GM12878 (cell line): ENCODE measurements at regions not wholly inside any gene's neighbourhood (a gene's known extent, or its start where the extent isn't known, plus 50 kb on each side); places are given as distances from the start of the nearest gene placed in this dataset.

Experiments
- ATAC-seq: fragments of 200-7000 bp; cut with Tn5 transposase; 3 replicates; pipeline ENCODE4 v1.9.1; 2020; ENCODE audit warnings: mild to moderate bottlenecking, moderate library complexity
- BruUV-seq: library from RNA; stranded (reverse); fragments of 400-500 nt; replicated peaks from 2 replicates; lab custom pipeline; 2021; lab: Mats Ljungman, UMichigan
- CTCF ChIA-PET: fragments of 300-600 bp; sonication (Branson Sonifier 250); formaldehyde crosslinking; extraction: SDS; loops from one replicate; lab custom pipeline; 2021; ENCODE audit warnings: inconsistent platforms; lab: Yijun Ruan, JAX
- POLR2A ChIA-PET: fragments of 350-600 bp; formaldehyde crosslinking; extraction: SDS; loops from one replicate; lab custom pipeline; 2021; ENCODE audit warnings: inconsistent platforms; lab: Charles Lee
- RAD21 ChIA-PET: fragments of 300-600 bp; sonication (Branson Sonifier 250); formaldehyde crosslinking; loops from one replicate; lab custom pipeline; 2023; ENCODE audit warnings: antibody characterized with exemption; ENCODE audit not compliant: unreplicated experiment; lab: Charles Lee
- SMC1A ChIA-PET: fragments of 300-600 bp; sonication (Branson Sonifier 250); formaldehyde crosslinking; loops from one replicate; lab custom pipeline; 2023; ENCODE audit not compliant: unreplicated experiment, uncharacterized antibody; lab: Charles Lee
- DNase-seq: peaks from one replicate; pipeline ENCODE4 v3.0.0-alpha.2; 2011; ENCODE audit warnings: low read depth, low spot score
- FAIRE-seq: peaks from 3 replicates; lab custom pipeline; 2011; peaks lifted over from hg19 to GRCh38; lab: Jason Lieb, UNC
- H2AFZ ChIP-seq: 2 replicates; pipeline ENCODE4 v1.6.0; 2011; ENCODE audit warnings: low read depth, low read length, control low read depth; ENCODE audit not compliant: control insufficient read depth
- H3K27ac ChIP-seq: 2 replicates; pipeline ENCODE4 v1.5.1; 2011; ENCODE audit warnings: control low read depth; ENCODE audit not compliant: control insufficient read depth, insufficient read depth
- H3K27me3 ChIP-seq, 2 experiments: replicated peaks in 1 of 2; 2 replicates each; pipeline versions ENCODE4 v1.6.0 to v1.6.1; 2011; ENCODE audit warnings: low read length in 1 of 2; ENCODE audit not compliant: control insufficient read depth in 2 of 2, insufficient read depth in 2 of 2
- H3K36me3 ChIP-seq, 2 experiments: 2 replicates each; pipeline ENCODE4 v1.5.1; 2011; ENCODE audit warnings: low read length in 1 of 2; ENCODE audit not compliant: control insufficient read depth in 2 of 2, insufficient read depth in 2 of 2
- H3K4me1 ChIP-seq: 2 replicates; pipeline ENCODE4 v1.6.1; 2011; ENCODE audit warnings: mild to moderate bottlenecking, low read length, moderate library complexity, mixed read lengths; ENCODE audit not compliant: control insufficient read depth, insufficient read depth
- H3K4me2 ChIP-seq: 2 replicates; pipeline ENCODE4 v1.6.0; 2011; ENCODE audit warnings: control low read depth; ENCODE audit not compliant: control insufficient read depth, insufficient read depth
- H3K4me3 ChIP-seq: fragments of 200-600 bp; sonication (generic); 2 replicates; pipeline ENCODE4 v1.5.1; 2016
- H3K79me2 ChIP-seq: 2 replicates; pipeline ENCODE4 v1.6.0; 2011; ENCODE audit warnings: low read length; ENCODE audit not compliant: control insufficient read depth, insufficient read depth
- H3K9ac ChIP-seq: 2 replicates; pipeline ENCODE4 v1.8.0; 2011; ENCODE audit warnings: low read length, control low read depth, mixed read lengths; ENCODE audit not compliant: control insufficient read depth, insufficient read depth
- H3K9me3 ChIP-seq: replicated peaks from 3 replicates; pipeline ENCODE4 v1.5.1; 2011; ENCODE audit warnings: mild to moderate bottlenecking, low read length; ENCODE audit not compliant: control insufficient read depth, insufficient read depth
- H4K20me1 ChIP-seq: 2 replicates; pipeline ENCODE4 v1.6.0; 2011; ENCODE audit not compliant: control insufficient read depth, insufficient read depth
- CREM ChIP-seq: IDR thresholded peaks from 2 replicates; pipeline ENCODE4 v1.6.1; 2014; ENCODE audit warnings: antibody characterized with exemption, low read depth
- PML ChIP-seq: IDR thresholded peaks from 2 replicates; pipeline ENCODE4 v1.6.1; 2012; ENCODE audit warnings: low read length, inconsistent platforms
- POLR2A ChIP-seq: IDR thresholded peaks from 2 replicates; pipeline ENCODE4 v1.6.1; 2011; ENCODE audit warnings: low read depth, mild to moderate bottlenecking, low read length
- SIN3A ChIP-seq: IDR thresholded peaks from 2 replicates; pipeline ENCODE4 v1.6.1; 2012; ENCODE audit warnings: low read depth, low read length, improper control_type of control experiment
- whole genome bisulfite sequencing: methylation state at CpG from one replicate; pipeline ENCODE4 v1.1.6; 2016; ENCODE audit warnings: low lambda C conversion rate; ENCODE audit not compliant: insufficient replicate concordance, insufficient coverage; ENCODE audit errors: missing lambda C conversion rate; 5-methylcytosine and 5-hydroxymethylcytosine counted together
- in situ Hi-C: fragments of 300-500 bp; cut with MboI; formaldehyde crosslinking; loops from 9 replicates; pipeline ENCODE4 v1.14.3; 2018; ENCODE audit warnings: mixed read lengths
- intact Hi-C: fragments of 100-400 bp; cut with micrococcal nuclease; formaldehyde crosslinking; loops from one replicate; pipeline ENCODE4 v1.14.2; 2022; ENCODE audit not compliant: unreplicated experiment
- TF ChIP-seq, protein P1 (sequence below): IDR thresholded peaks from 2 replicates; pipeline ENCODE4 v1.6.1; 2011; ENCODE audit warnings: low read depth, low read length, improper control_type of control experiment, borderline replicate concordance
- TF ChIP-seq, protein P2 (sequence below): fragments of 150-350 bp; IDR thresholded peaks from 2 replicates; pipeline ENCODE4 v1.6.1; 2014; ENCODE audit warnings: mild to moderate bottlenecking, low read depth, low read length
- TF ChIP-seq, protein P3 (sequence below): fragments of 150-350 bp; IDR thresholded peaks from 2 replicates; pipeline ENCODE4 v1.6.1; 2016; ENCODE audit warnings: low read depth, low read length

DNA sequence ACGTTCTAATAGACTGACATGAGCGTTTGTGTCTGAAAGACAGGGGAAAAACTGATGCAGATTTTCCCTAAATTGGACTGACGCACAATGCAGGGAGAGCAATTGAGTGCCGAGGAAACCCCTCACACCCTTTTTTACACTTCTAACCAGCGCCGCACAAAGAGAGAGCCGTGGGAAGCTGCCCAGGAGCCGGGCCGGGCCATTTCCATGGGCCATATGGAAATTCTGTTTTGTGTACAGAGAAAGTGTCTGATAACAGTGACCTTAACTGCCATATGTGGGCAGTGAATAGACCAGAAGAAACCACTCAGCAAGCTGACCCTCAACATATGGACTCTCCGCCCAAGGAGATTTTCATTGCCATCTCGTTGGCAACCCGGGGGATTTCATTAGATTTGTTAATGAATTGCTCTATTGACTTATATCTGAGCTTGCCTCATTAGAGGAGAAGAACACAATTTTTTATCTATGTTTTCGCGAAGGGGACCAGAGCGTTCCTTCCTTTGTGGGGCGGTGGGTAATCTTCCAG lies 225.9 kb upstream of the IRX3 start:
- POLR2A ChIA-PET: no interaction called here
- no peaks in the 10 kb centered on the region for H3K9me3 ChIP-seq
- no peak for DNase-seq
- intact Hi-C loops (no loop called here), in situ Hi-C loops (no loop called here)
- H3K27me3 ChIP-seq: no peaks in the 10 kb centered on the region
- H4K20me1 ChIP-seq: no peaks in the 10 kb centered on the region
- SMC1A ChIA-PET: no interaction called here
- no TSS peak for BruUV-seq
- TF ChIP-seq SIN3A (no peak), PML (no peak), CREM (no peak)
- TF ChIP-seq, protein P1, sequence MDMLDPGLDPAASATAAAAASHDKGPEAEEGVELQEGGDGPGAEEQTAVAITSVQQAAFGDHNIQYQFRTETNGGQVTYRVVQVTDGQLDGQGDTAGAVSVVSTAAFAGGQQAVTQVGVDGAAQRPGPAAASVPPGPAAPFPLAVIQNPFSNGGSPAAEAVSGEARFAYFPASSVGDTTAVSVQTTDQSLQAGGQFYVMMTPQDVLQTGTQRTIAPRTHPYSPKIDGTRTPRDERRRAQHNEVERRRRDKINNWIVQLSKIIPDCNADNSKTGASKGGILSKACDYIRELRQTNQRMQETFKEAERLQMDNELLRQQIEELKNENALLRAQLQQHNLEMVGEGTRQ: no peak
- TF ChIP-seq, all 136 proteins: peak for 0
- Histone ChIP-seq H3K4me1 (no peaks in the 10 kb centered on the region), H3K4me3 (no peak overlapping the region), H3K9ac (no peak overlapping the region), H3K27ac (no peak overlapping the region), H3K36me3 (no peaks in the 10 kb centered on the region), H3K79me2 (no peaks in the 10 kb centered on the region), H3K4me2 (no peak overlapping the region), H2AFZ (no peak overlapping the region)
- no peak for FAIRE-seq
- ChIA-PET RAD21 (no interaction called here), CTCF (no interaction called here)
- no peak for ATAC-seq
- WGBS: 45% methylated on average over 16 of the region's 16 CpGs

DNA sequence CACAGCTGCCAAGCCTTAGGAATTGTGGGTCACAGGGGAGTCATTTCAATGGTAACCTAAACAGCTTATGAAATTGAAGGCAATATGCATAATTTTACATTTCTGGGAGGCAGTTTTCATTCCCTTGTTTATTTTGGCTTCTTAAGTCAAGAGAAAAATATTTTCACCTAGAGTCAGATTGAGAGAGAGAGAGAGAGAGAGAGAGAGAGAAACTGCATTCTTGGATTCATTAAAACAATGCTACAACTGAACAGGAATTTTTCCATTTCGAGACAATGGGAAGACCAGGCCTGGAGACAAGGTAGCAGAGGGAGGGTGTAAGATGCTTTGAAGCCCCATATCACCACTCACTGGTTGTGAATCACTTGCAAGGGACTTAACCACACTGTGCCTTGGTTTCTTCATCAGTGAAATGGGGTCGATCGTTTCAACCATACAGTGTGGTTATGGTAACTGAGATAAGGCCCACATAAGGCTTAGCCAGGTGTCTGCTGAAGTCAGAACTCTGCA lies 224.7 kb upstream of the IRX3 start:
- Histone ChIP-seq H3K79me2 (no peaks in the 10 kb centered on the region), H3K9ac (no peak overlapping the region), H3K27ac (no peak overlapping the region), H3K36me3 (no peaks in the 10 kb centered on the region), H3K9me3 (no peaks in the 10 kb centered on the region), H2AFZ (no peak overlapping the region), H3K4me3 (no peak overlapping the region), H3K4me2 (no peak overlapping the region), H3K4me1 (no peaks in the 10 kb centered on the region), H4K20me1 (no peaks in the 10 kb centered on the region), H3K27me3 (no peaks in the 10 kb centered on the region)
- intact Hi-C loops (no loop called here), in situ Hi-C loops (no loop called here)
- BruUV-seq: no TSS peak
- CTCF ChIA-PET: no interaction called here
- 51% methylated on average over 3 of the region's 3 CpGs for WGBS
- ATAC-seq: no peak
- DNase-seq: no peak
- POLR2A ChIA-PET: no interaction called here
- RAD21 ChIA-PET: no interaction called here
- FAIRE-seq: no peak
- SMC1A ChIA-PET: no interaction called here
- TF ChIP-seq, protein P2, sequence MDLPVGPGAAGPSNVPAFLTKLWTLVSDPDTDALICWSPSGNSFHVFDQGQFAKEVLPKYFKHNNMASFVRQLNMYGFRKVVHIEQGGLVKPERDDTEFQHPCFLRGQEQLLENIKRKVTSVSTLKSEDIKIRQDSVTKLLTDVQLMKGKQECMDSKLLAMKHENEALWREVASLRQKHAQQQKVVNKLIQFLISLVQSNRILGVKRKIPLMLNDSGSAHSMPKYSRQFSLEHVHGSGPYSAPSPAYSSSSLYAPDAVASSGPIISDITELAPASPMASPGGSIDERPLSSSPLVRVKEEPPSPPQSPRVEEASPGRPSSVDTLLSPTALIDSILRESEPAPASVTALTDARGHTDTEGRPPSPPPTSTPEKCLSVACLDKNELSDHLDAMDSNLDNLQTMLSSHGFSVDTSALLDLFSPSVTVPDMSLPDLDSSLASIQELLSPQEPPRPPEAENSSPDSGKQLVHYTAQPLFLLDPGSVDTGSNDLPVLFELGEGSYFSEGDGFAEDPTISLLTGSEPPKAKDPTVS: no peak
- no peak for TF ChIP-seq POLR2A
- TF ChIP-seq, protein P3, sequence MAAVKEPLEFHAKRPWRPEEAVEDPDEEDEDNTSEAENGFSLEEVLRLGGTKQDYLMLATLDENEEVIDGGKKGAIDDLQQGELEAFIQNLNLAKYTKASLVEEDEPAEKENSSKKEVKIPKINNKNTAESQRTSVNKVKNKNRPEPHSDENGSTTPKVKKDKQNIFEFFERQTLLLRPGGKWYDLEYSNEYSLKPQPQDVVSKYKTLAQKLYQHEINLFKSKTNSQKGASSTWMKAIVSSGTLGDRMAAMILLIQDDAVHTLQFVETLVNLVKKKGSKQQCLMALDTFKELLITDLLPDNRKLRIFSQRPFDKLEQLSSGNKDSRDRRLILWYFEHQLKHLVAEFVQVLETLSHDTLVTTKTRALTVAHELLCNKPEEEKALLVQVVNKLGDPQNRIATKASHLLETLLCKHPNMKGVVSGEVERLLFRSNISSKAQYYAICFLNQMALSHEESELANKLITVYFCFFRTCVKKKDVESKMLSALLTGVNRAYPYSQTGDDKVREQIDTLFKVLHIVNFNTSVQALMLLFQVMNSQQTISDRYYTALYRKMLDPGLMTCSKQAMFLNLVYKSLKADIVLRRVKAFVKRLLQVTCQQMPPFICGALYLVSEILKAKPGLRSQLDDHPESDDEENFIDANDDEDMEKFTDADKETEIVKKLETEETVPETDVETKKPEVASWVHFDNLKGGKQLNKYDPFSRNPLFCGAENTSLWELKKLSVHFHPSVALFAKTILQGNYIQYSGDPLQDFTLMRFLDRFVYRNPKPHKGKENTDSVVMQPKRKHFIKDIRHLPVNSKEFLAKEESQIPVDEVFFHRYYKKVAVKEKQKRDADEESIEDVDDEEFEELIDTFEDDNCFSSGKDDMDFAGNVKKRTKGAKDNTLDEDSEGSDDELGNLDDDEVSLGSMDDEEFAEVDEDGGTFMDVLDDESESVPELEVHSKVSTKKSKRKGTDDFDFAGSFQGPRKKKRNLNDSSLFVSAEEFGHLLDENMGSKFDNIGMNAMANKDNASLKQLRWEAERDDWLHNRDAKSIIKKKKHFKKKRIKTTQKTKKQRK: no peak
